ENCODE measurements at regions not wholly inside any gene's neighbourhood (a gene's known extent, or its start where the extent isn't known, plus 50 kb on each side); places are given as distances from the start of the nearest gene placed in this dataset.

GRCh38 chr2:75922191-75922590 lies 211.5 kb upstream of the GCFC2 start:
- no peak for TF ChIP-seq CTCF (IDR thresholded peaks at IDR 0.05; ENCODE audit: insufficient read depth, low read length, poor library complexity, severe bottlenecking)
- TF ChIP-seq EZH2phosphoT487 (conservative IDR thresholded peaks at IDR 0.05; ENCODE audit: low read length) = no peak
